ENCODE measurements at regions not wholly inside any gene's neighbourhood (a gene's known extent, or its start where the extent isn't known, plus 50 kb on each side); places are given as distances from the start of the nearest gene placed in this dataset.
"Not testable (repeated sequence)": the region's sequence is repeated elsewhere in the genome, so short reads cannot be mapped to it uniquely, and the experiment has no call there.

- no peaks in the 10 kb centered on the region for H4K20me1 ChIP-seq (ENCODE audit: insufficient read depth, low read length)
- H3K27ac ChIP-seq (ENCODE audit: low read length): no peak overlapping the region
- H3K4me1 ChIP-seq (ENCODE audit: low read length): no peaks in the 10 kb centered on the region
- H3K27me3 ChIP-seq (ENCODE audit: low read depth, low read length): no peaks in the 10 kb centered on the region
- no peak overlapping the region for H3K9ac ChIP-seq (ENCODE audit: low read length)
- TF ChIP-seq EZH2phosphoT487 (IDR thresholded peaks at IDR 0.05; ENCODE audit: low read depth) (no peak), CTCF (IDR thresholded peaks at IDR 0.05; ENCODE audit: low read depth, low read length) (no peak)
- no peaks in the 10 kb centered on the region for H3K9me3 ChIP-seq (ENCODE audit: insufficient read depth, low read length)
- H3K4me2 ChIP-seq (ENCODE audit: low read length): no peak overlapping the region
- H3K79me2 ChIP-seq (ENCODE audit: low read length): no peaks in the 10 kb centered on the region
- H3K36me3 ChIP-seq (replicated peaks; ENCODE audit: low read depth, low read length): no peaks in the 10 kb centered on the region
- no peak overlapping the region for H3K4me3 ChIP-seq (ENCODE audit: low read length)
- H2AFZ ChIP-seq (ENCODE audit: low read depth, low read length): no peak overlapping the region
Observed at GRCh38 chr5:112594095-112594850, 143.4 kb upstream of the APC start.

- no peaks in the 10 kb centered on the region for H3K79me2 ChIP-seq (ENCODE audit: low read length)
- no peaks in the 10 kb centered on the region for H3K27me3 ChIP-seq (ENCODE audit: low read depth, low read length)
- H3K9me3 ChIP-seq (ENCODE audit: insufficient read depth, low read length): no peaks in the 10 kb centered on the region
- no peak overlapping the region for H3K4me2 ChIP-seq (ENCODE audit: low read length)
- H3K4me3 ChIP-seq (ENCODE audit: low read length): no peak overlapping the region
- H3K9ac ChIP-seq (ENCODE audit: low read length): no peak overlapping the region
- no peaks in the 10 kb centered on the region for H4K20me1 ChIP-seq (ENCODE audit: insufficient read depth, low read length)
- no peak overlapping the region for H3K27ac ChIP-seq (ENCODE audit: low read length)
- no peaks in the 10 kb centered on the region for H3K4me1 ChIP-seq (ENCODE audit: low read length)
- H2AFZ ChIP-seq (ENCODE audit: low read depth, low read length): no peak overlapping the region
- TF ChIP-seq EZH2phosphoT487 (IDR thresholded peaks at IDR 0.05; ENCODE audit: low read depth): no peak
- no peak for TF ChIP-seq CTCF (IDR thresholded peaks at IDR 0.05; ENCODE audit: low read depth, low read length)
- H3K36me3 ChIP-seq (replicated peaks; ENCODE audit: low read depth, low read length): no peaks in the 10 kb centered on the region
Observed at GRCh38 chr5:112594941-112595340, 142.7 kb upstream of the APC start.

GRCh38 chr5:112597831-112598230 lies 139.9 kb upstream of the APC start:
- no peaks in the 10 kb centered on the region for H3K9me3 ChIP-seq (ENCODE audit: insufficient read depth, low read length)
- H3K79me2 ChIP-seq (ENCODE audit: low read length): no peaks in the 10 kb centered on the region
- H4K20me1 ChIP-seq (ENCODE audit: insufficient read depth, low read length): no peaks in the 10 kb centered on the region
- H3K27ac ChIP-seq (ENCODE audit: low read length): no peak overlapping the region
- H3K9ac ChIP-seq (ENCODE audit: low read length): no peak overlapping the region
- TF ChIP-seq CTCF (IDR thresholded peaks at IDR 0.05; ENCODE audit: low read depth, low read length) (no peak), EZH2phosphoT487 (IDR thresholded peaks at IDR 0.05; ENCODE audit: low read depth) (no peak)
- no peaks in the 10 kb centered on the region for H3K36me3 ChIP-seq (replicated peaks; ENCODE audit: low read depth, low read length)
- H2AFZ ChIP-seq (ENCODE audit: low read depth, low read length): no peak overlapping the region
- no peak overlapping the region for H3K4me2 ChIP-seq (ENCODE audit: low read length)
- no peak overlapping the region for H3K4me3 ChIP-seq (ENCODE audit: low read length)
- no peaks in the 10 kb centered on the region for H3K27me3 ChIP-seq (ENCODE audit: low read depth, low read length)
- no peaks in the 10 kb centered on the region for H3K4me1 ChIP-seq (ENCODE audit: low read length)

GRCh38 chr5:112600510-112600909 lies 137.2 kb upstream of the APC start:
- H3K27me3 ChIP-seq (ENCODE audit: low read depth, low read length); H4K20me1 ChIP-seq (ENCODE audit: insufficient read depth, low read length); H3K4me3 ChIP-seq (ENCODE audit: low read length); H3K79me2 ChIP-seq (ENCODE audit: low read length); H2AFZ ChIP-seq (ENCODE audit: low read depth, low read length); H3K4me2 ChIP-seq (ENCODE audit: low read length); H3K9ac ChIP-seq (ENCODE audit: low read length); H3K9me3 ChIP-seq (ENCODE audit: insufficient read depth, low read length); H3K36me3 ChIP-seq (replicated peaks; ENCODE audit: low read depth, low read length); H3K4me1 ChIP-seq (ENCODE audit: low read length); H3K27ac ChIP-seq (ENCODE audit: low read length): not testable (repeated sequence)
